HEK293 (cell line): ENCODE measurements at regions not wholly inside any gene's neighbourhood (a gene's known extent, or its start where the extent isn't known, plus 50 kb on each side); places are given as distances from the start of the nearest gene placed in this dataset.

Source experiments
- CTCF ChIP-seq: fragments of 450-650 bp; formaldehyde crosslinking; IDR thresholded peaks from 2 replicates; pipeline ENCODE4 v1.5.1; 2016; ENCODE audit warnings: missing biosample characterization, missing genetic modification characterization
- SP3 ChIP-seq: fragments of 450-650 bp; formaldehyde crosslinking; IDR thresholded peaks from 2 replicates; pipeline ENCODE4 v1.5.1; 2016; ENCODE audit warnings: missing biosample characterization, missing genetic modification characterization
- ZNF223 ChIP-seq: fragments of 450-650 bp; formaldehyde crosslinking; IDR thresholded peaks from 2 replicates; pipeline ENCODE4 v1.5.1; 2016; ENCODE audit warnings: missing biosample characterization, missing genetic modification characterization
- ZNF274 ChIP-seq, 2 experiments: fragments of 200-500 bp in 1 of 2; fragments of 450-650 bp in 1 of 2; sonication (Bioruptor generic) in 1 of 2; formaldehyde crosslinking in 1 of 2; IDR thresholded peaks; 2 replicates each; pipeline versions ENCODE4 v1.5.1 to v1.6.1; 2014 to 2016; ENCODE audit warnings: borderline replicate concordance in 1 of 2, inconsistent platforms in 1 of 2, low read length in 1 of 2, missing biosample characterization in 1 of 2, missing genetic modification characterization in 1 of 2
- ZNF548 ChIP-seq: fragments of 450-650 bp; formaldehyde crosslinking; IDR thresholded peaks from 2 replicates; pipeline ENCODE4 v1.5.1; 2016; ENCODE audit warnings: missing biosample characterization, missing genetic modification characterization
- TF ChIP-seq, protein P1 (sequence below): fragments of 450-650 bp; formaldehyde crosslinking; IDR thresholded peaks from 2 replicates; pipeline ENCODE4 v1.5.1; 2016; ENCODE audit warnings: missing biosample characterization, missing genetic modification characterization
- TF ChIP-seq, protein P2 (sequence below): fragments of 450-650 bp; formaldehyde crosslinking; conservative IDR thresholded peaks from 2 replicates; pipeline ENCODE4 v1.5.1; 2016; ENCODE audit warnings: low read depth, missing biosample characterization, missing genetic modification characterization

GRCh38 chr5:28374492-28374967 lies 1336.1 kb upstream of the CDH9 start:
- TF ChIP-seq, protein P1, sequence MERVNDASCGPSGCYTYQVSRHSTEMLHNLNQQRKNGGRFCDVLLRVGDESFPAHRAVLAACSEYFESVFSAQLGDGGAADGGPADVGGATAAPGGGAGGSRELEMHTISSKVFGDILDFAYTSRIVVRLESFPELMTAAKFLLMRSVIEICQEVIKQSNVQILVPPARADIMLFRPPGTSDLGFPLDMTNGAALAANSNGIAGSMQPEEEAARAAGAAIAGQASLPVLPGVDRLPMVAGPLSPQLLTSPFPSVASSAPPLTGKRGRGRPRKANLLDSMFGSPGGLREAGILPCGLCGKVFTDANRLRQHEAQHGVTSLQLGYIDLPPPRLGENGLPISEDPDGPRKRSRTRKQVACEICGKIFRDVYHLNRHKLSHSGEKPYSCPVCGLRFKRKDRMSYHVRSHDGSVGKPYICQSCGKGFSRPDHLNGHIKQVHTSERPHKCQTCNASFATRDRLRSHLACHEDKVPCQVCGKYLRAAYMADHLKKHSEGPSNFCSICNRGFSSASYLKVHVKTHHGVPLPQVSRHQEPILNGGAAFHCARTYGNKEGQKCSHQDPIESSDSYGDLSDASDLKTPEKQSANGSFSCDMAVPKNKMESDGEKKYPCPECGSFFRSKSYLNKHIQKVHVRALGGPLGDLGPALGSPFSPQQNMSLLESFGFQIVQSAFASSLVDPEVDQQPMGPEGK: no peak
- TF ChIP-seq ZNF223 (no peak), CTCF (no peak), ZNF274 (IDR thresholded peaks at IDR 0.05; ENCODE audit: low read length) (no peak), ZNF274 (tag by site-specific recombination; IDR thresholded peaks at IDR 0.05; ENCODE audit: borderline replicate concordance) (no peak), SP3 (tag by site-specific recombination) (no peak), ZNF548 (no peak)
- TF ChIP-seq, protein P2, sequence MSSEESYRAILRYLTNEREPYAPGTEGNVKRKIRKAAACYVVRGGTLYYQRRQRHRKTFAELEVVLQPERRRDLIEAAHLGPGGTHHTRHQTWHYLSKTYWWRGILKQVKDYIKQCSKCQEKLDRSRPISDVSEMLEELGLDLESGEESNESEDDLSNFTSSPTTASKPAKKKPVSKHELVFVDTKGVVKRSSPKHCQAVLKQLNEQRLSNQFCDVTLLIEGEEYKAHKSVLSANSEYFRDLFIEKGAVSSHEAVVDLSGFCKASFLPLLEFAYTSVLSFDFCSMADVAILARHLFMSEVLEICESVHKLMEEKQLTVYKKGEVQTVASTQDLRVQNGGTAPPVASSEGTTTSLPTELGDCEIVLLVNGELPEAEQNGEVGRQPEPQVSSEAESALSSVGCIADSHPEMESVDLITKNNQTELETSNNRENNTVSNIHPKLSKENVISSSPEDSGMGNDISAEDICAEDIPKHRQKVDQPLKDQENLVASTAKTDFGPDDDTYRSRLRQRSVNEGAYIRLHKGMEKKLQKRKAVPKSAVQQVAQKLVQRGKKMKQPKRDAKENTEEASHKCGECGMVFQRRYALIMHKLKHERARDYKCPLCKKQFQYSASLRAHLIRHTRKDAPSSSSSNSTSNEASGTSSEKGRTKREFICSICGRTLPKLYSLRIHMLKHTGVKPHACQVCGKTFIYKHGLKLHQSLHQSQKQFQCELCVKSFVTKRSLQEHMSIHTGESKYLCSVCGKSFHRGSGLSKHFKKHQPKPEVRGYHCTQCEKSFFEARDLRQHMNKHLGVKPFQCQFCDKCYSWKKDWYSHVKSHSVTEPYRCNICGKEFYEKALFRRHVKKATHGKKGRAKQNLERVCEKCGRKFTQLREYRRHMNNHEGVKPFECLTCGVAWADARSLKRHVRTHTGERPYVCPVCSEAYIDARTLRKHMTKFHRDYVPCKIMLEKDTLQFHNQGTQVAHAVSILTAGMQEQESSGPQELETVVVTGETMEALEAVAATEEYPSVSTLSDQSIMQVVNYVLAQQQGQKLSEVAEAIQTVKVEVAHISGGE (tag by site-specific recombination): no peak
